Endothelial cell of umbilical vein (primary cell): ENCODE measurements at regions not wholly inside any gene's neighbourhood (a gene's known extent, or its start where the extent isn't known, plus 50 kb on each side); places are given as distances from the start of the nearest gene placed in this dataset.

Experiments used
- BruUV-seq: library from RNA; stranded (reverse); fragments of 400-500 nt; replicated peaks from 2 replicates; lab custom pipeline; 2021; lab: Mats Ljungman, UMichigan
- CTCF ChIA-PET: fragments of 300-600, 350-600 bp; sonication (Branson Sonifier 250); formaldehyde crosslinking; loops from one replicate; lab custom pipeline; 2021; ENCODE audit warnings: antibody characterized with exemption, inconsistent platforms; lab: Charles Lee
- POLR2A ChIA-PET: fragments of 300-600, 350-600 bp; sonication (Branson Sonifier 250); formaldehyde crosslinking; loops from one replicate; lab custom pipeline; 2021; ENCODE audit warnings: antibody characterized with exemption, inconsistent platforms; lab: Charles Lee
- DNase-seq: peaks from one replicate; pipeline ENCODE4 v3.0.0-alpha.2; 2011; ENCODE audit warnings: low read depth, low spot score
- FAIRE-seq: peaks from 2 replicates; lab custom pipeline; 2011; peaks lifted over from hg19 to GRCh38; lab: Jason Lieb, UNC
- H2AFZ ChIP-seq: 2 replicates; pipeline ENCODE4 v1.6.0; 2012; ENCODE audit warnings: low read depth, low read length, control low read depth, inconsistent platforms
- H3K27ac ChIP-seq: 2 replicates; pipeline ENCODE4 v1.5.1; 2011; ENCODE audit warnings: low read depth, mild to moderate bottlenecking, control low read depth, low read length, moderate library complexity; ENCODE audit not compliant: insufficient read depth
- H3K27me3 ChIP-seq, 2 experiments: 2 replicates each; pipeline versions ENCODE4 v1.6.0 to v1.6.1; 2011; ENCODE audit warnings: low read length in 2 of 2, mixed read lengths in 1 of 2; ENCODE audit not compliant: control insufficient read depth in 2 of 2, insufficient read depth in 2 of 2
- H3K36me3 ChIP-seq, 2 experiments: 2 replicates in 1 of 2; 3 replicates in 1 of 2; pipeline ENCODE4 v1.5.1; 2011; ENCODE audit warnings: low read length in 2 of 2, mild to moderate bottlenecking in 1 of 2, moderate library complexity in 1 of 2; ENCODE audit not compliant: control insufficient read depth in 2 of 2, insufficient read depth in 2 of 2; ENCODE audit errors: extremely low read depth in 1 of 2
- H3K4me1 ChIP-seq: 3 replicates; pipeline ENCODE4 v1.5.1; 2011; ENCODE audit warnings: mild to moderate bottlenecking, low read length; ENCODE audit not compliant: control insufficient read depth, insufficient read depth; ENCODE audit errors: extremely low read depth
- H3K4me2 ChIP-seq: 2 replicates; pipeline ENCODE4 v1.6.1; 2011; ENCODE audit warnings: low read length, control low read depth, mixed read lengths; ENCODE audit not compliant: insufficient read depth
- H3K4me3 ChIP-seq, 3 experiments: fragments of 200-600 bp in 1 of 3; sonication (generic), shearing (Covaris generic) in 1 of 3; replicated peaks in 1 of 3; 2 replicates each; pipeline ENCODE4 v1.5.1; 2011 to 2016; ENCODE audit warnings: control low read depth in 3 of 3, low read length in 3 of 3, mild to moderate bottlenecking in 2 of 3, inconsistent platforms in 1 of 3, low read depth in 1 of 3, moderate library complexity in 1 of 3; ENCODE audit not compliant: insufficient read depth in 1 of 3
- H3K79me2 ChIP-seq: 2 replicates; pipeline ENCODE4 v1.6.0; 2012; ENCODE audit warnings: low read length, inconsistent platforms; ENCODE audit not compliant: control insufficient read depth, insufficient read depth
- H3K9ac ChIP-seq: replicated peaks from 2 replicates; pipeline ENCODE3; 2011; ENCODE audit warnings: low read length, control low read depth; ENCODE audit not compliant: insufficient read depth; ENCODE audit errors: extremely low read depth
- H3K9me1 ChIP-seq: replicated peaks from 3 replicates; pipeline ENCODE4 v1.6.0; 2011; ENCODE audit warnings: mild to moderate bottlenecking, low read length; ENCODE audit not compliant: control insufficient read depth, insufficient read depth; ENCODE audit errors: extremely low read depth
- H3K9me3 ChIP-seq: replicated peaks from 2 replicates; pipeline ENCODE4 v1.5.1; 2012; ENCODE audit warnings: low read length, inconsistent platforms; ENCODE audit not compliant: control insufficient read depth, insufficient read depth
- H4K20me1 ChIP-seq: replicated peaks from 2 replicates; pipeline ENCODE3; 2011; ENCODE audit warnings: mild to moderate bottlenecking, low read length; ENCODE audit not compliant: control insufficient read depth, insufficient read depth; ENCODE audit errors: extremely low read depth
- CTCF ChIP-seq, 2 donors: IDR thresholded peaks; 1 replicate in 1 of 2; 2 replicates in 1 of 2; pipeline ENCODE4 v1.5.1; 2011; ENCODE audit warnings: low read length in 2 of 2, mild to moderate bottlenecking in 2 of 2, moderate library complexity in 2 of 2, control low read depth in 1 of 2, inconsistent platforms in 1 of 2, low read depth in 1 of 2; ENCODE audit not compliant: insufficient read depth in 1 of 2; ENCODE audit errors: extremely low read depth in 1 of 2
- EZH2 ChIP-seq: IDR thresholded peaks from 2 replicates; pipeline ENCODE4 v1.6.1; 2012; ENCODE audit warnings: borderline replicate concordance, low read depth, mild to moderate bottlenecking, moderate library complexity, low read length, inconsistent platforms; ENCODE audit not compliant: severe bottlenecking
- FOS ChIP-seq: IDR thresholded peaks from 2 replicates; pipeline ENCODE4 v1.6.1; 2011; ENCODE audit warnings: mild to moderate bottlenecking, low read length, moderate library complexity, borderline replicate concordance; ENCODE audit not compliant: insufficient read depth
- GATA2 ChIP-seq: IDR thresholded peaks from 2 replicates; pipeline ENCODE4 v1.7.0; 2011; ENCODE audit warnings: low read depth, mild to moderate bottlenecking, moderate library complexity, mixed read lengths, low read length; ENCODE audit not compliant: insufficient read length, insufficient read depth
- JUN ChIP-seq: IDR thresholded peaks from 2 replicates; pipeline ENCODE4 v1.6.1; 2011; ENCODE audit warnings: borderline replicate concordance, low read depth; ENCODE audit not compliant: insufficient read length, insufficient read depth
- MAX ChIP-seq: IDR thresholded peaks from 2 replicates; pipeline ENCODE4 v1.6.1; 2011; ENCODE audit not compliant: insufficient read depth, insufficient read length
- MYC ChIP-seq: IDR thresholded peaks from one replicate; pipeline ENCODE4 v1.6.1; 2011; ENCODE audit warnings: mild to moderate bottlenecking, low read depth, low read length
- POLR2A ChIP-seq: IDR thresholded peaks from 2 replicates; pipeline ENCODE4 v1.6.1; 2012; ENCODE audit warnings: low read depth, mild to moderate bottlenecking, control low read depth, low read length
- POLR2AphosphoS5 ChIP-seq: IDR thresholded peaks from 2 replicates; pipeline ENCODE4 v1.6.1; 2012; ENCODE audit warnings: low read depth, mild to moderate bottlenecking, control low read depth, low read length, moderate library complexity; ENCODE audit not compliant: insufficient read depth
- dilution Hi-C: fragments of 300-500 bp; cut with MboI; formaldehyde crosslinking; loops from one replicate; pipeline ENCODE4 v1.15.0; 2019; ENCODE audit warnings: low sequenced_read_pairs; ENCODE audit not compliant: extremely low pct_ligation_motif_present
- intact Hi-C: fragments of 100-400 bp; cut with micrococcal nuclease; formaldehyde crosslinking; loops from one replicate; pipeline ENCODE4 v1.10.0; 2022

GRCh38 chr7:17038783-17039170 is 157.0 kb upstream of the AGR3 start:
- dilution Hi-C loops (no loop called here), intact Hi-C loops (no loop called here)
- no peaks in the 10 kb centered on the region for H3K36me3 ChIP-seq
- no peaks in the 10 kb centered on the region for H3K9me3 ChIP-seq
- ChIA-PET POLR2A (no interaction called here), CTCF (interaction anchor here (1.1 to 1.8 kb wide), 6 partner anchors 19 to 264 kb away, joined by 3 to 8 read pairs (median 5); no protein-coding TSS in a partner anchor)
- peaks cover 47% of the 10 kb centered on the region for H3K4me1 ChIP-seq
- no peaks in the 10 kb centered on the region for H3K9me1 ChIP-seq
- no peak overlapping the region for H3K27ac ChIP-seq
- no peaks in the 10 kb centered on the region for H4K20me1 ChIP-seq
- TF ChIP-seq GATA2 (no peak), CTCF (IDR thresholded peaks at IDR 0.05; ENCODE audit: extremely low read depth in 1 of 2, insufficient read depth in 1 of 2, low read depth in 1 of 2, low read length in 2 of 2) (no peak), MAX (no peak), FOS (no peak), JUN (no peak), POLR2A (no peak), EZH2 (no peak), POLR2AphosphoS5 (no peak), MYC (no peak)
- no peaks in the 10 kb centered on the region for H3K79me2 ChIP-seq
- FAIRE-seq = no peak
- no TSS peak for BruUV-seq
- no peaks in the 10 kb centered on the region for H3K27me3 ChIP-seq
- H3K9ac ChIP-seq = no peak overlapping the region
- H2AFZ ChIP-seq = no peak overlapping the region
- no peak for DNase-seq
- no peak overlapping the region for H3K4me2 ChIP-seq
- no peak overlapping the region for H3K4me3 ChIP-seq
